Gastroesophageal sphincter (tissue), 3 donors: ENCODE measurements at regions not wholly inside any gene's neighbourhood (a gene's known extent, or its start where the extent isn't known, plus 50 kb on each side); places are given as distances from the start of the nearest gene placed in this dataset.

ENCODE experiments used
- POLR2A ChIP-seq, 2 donors: fragments of 450-650 bp; IDR thresholded peaks; one replicate each; pipeline ENCODE4 v1.6.1; 2017; ENCODE audit warnings: antibody characterized with exemption in 2 of 2, mild to moderate bottlenecking in 2 of 2, moderate library complexity in 1 of 2
- POLR2AphosphoS5 ChIP-seq: sonication (generic); formaldehyde crosslinking; IDR thresholded peaks from one replicate; pipeline ENCODE4 v1.6.1; 2017; ENCODE audit warnings: antibody characterized with exemption
- TF ChIP-seq, protein P1 (sequence below), 4 experiments: fragments of 200-600 bp in 2 of 4; fragments of 450-650 bp in 2 of 4; sonication (generic) in 1 of 4; IDR thresholded peaks; one replicate each; pipeline ENCODE4 v1.5.1; 2017 to 2019; ENCODE audit warnings: antibody characterized with exemption in 4 of 4, mild to moderate bottlenecking in 2 of 4, moderate library complexity in 2 of 4

- TF ChIP-seq POLR2A (IDR thresholded peaks at IDR 0.05): no peak
- TF ChIP-seq, protein P1, sequence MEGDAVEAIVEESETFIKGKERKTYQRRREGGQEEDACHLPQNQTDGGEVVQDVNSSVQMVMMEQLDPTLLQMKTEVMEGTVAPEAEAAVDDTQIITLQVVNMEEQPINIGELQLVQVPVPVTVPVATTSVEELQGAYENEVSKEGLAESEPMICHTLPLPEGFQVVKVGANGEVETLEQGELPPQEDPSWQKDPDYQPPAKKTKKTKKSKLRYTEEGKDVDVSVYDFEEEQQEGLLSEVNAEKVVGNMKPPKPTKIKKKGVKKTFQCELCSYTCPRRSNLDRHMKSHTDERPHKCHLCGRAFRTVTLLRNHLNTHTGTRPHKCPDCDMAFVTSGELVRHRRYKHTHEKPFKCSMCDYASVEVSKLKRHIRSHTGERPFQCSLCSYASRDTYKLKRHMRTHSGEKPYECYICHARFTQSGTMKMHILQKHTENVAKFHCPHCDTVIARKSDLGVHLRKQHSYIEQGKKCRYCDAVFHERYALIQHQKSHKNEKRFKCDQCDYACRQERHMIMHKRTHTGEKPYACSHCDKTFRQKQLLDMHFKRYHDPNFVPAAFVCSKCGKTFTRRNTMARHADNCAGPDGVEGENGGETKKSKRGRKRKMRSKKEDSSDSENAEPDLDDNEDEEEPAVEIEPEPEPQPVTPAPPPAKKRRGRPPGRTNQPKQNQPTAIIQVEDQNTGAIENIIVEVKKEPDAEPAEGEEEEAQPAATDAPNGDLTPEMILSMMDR (IDR thresholded peaks at IDR 0.05): no peak
- TF ChIP-seq POLR2AphosphoS5: no peak
Observed at GRCh38 chr1:79496129-79496528, 489.6 kb upstream of the ADGRL4 start.
